Activated CD8-positive, alpha-beta memory T cell treated with anti-CD3 and anti-CD28 coated beads, Interleukin-2, amount 50 U/mL, for 48 hours (primary cell): ENCODE measurements at regions not wholly inside any gene's neighbourhood (a gene's known extent, or its start where the extent isn't known, plus 50 kb on each side); places are given as distances from the start of the nearest gene placed in this dataset.

Experiments
- DNase-seq: peaks from one replicate; pipeline ENCODE4 v3.0.0-alpha.2; 2020

- DNase-seq: no peak
Measured at GRCh38 chr13:48181482-48182145, 51.4 kb upstream of the ITM2B start.

- no peak for DNase-seq
Measured at GRCh38 chr13:48178126-48178525, 54.9 kb upstream of the ITM2B start.

DNA sequence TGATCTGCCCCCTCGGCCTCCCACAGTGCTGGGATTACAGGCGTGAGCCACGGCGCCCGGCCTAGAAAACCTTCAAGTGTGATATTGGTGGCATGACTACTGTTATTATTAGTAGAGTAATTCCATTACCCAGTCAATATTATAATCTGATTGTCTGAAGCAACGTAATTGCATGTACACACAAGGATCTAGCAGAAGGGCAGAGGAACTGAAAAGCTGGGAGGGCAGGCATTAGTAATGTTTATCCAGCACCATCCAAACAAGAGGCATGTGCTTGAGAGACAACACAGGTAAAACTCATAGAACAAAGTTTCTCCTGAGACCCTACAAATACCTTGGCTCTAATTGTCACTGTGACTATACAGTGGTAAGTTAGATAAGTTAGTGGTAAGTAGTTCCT, 56.2 kb upstream of the ITM2B start:
- no peak for DNase-seq

- no peak for DNase-seq
Measured at GRCh38 chr13:48175185-48175584, 57.8 kb upstream of the ITM2B start.

DNA sequence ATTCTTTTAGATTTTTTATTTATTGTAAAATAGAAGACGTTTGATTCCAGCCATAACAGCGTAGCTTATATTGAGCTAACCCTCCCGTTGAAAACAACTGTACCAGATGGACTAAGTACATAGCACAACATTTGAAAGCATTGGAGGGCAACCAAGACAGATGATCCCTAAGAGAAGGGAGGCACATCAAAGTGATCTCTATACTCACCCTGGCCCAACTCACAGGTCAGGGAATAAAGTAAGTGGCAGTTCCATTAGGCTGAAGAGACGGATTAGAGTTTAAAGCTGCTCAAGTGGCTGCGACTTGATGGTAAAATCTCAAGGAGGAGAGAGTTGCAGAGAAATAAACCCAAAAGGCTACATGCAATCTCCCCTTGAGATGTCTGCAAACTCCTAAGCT, 65.1 kb upstream of the ITM2B start:
- no peak for DNase-seq

DNA sequence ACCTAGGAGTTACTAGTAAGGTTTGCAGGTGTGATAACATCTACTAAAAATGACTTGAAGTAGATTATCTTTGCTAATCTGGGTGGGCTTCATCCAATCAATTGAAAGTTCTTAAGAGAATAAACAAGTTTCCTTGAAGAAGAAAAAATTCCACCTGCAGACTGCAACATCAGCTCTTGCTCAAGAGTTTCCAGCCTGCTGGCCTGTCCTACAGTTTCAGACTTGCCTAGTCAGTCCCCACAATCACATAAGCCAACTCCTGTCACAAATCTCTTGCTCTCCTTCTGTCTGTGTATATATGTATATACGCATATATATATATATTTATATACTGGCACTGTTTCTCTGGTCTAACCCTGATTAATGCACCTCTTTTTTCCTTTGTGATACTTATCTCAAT, 67.3 kb upstream of the ITM2B start:
- DNase-seq: no peak

GRCh38 chr13:48165063-48165462, 67.9 kb upstream of the ITM2B start:
- DNase-seq: no peak

- no peak for DNase-seq
Measured at GRCh38 chr13:48163061-48163460, 68.2 kb upstream of the MED4 start.

DNA sequence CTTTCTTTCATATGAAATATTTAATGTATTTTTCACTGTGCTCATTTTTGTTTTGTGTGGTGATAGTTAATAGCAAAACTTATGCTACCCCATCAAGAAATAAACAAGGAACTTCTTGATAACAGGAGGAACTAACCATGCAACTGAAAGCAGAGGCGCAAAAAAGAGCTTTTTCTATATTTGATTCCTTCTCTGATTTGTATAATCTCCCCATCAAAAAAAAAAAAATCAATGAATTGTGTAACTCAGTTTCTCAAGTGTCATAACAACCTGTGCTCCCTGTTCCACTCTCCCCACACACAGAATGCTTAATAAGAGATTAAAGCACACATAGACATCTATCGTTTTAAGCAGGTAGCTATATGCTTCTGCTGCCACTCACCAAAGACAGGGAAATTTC, 67.3 kb upstream of the MED4 start:
- DNase-seq: no peak

DNA sequence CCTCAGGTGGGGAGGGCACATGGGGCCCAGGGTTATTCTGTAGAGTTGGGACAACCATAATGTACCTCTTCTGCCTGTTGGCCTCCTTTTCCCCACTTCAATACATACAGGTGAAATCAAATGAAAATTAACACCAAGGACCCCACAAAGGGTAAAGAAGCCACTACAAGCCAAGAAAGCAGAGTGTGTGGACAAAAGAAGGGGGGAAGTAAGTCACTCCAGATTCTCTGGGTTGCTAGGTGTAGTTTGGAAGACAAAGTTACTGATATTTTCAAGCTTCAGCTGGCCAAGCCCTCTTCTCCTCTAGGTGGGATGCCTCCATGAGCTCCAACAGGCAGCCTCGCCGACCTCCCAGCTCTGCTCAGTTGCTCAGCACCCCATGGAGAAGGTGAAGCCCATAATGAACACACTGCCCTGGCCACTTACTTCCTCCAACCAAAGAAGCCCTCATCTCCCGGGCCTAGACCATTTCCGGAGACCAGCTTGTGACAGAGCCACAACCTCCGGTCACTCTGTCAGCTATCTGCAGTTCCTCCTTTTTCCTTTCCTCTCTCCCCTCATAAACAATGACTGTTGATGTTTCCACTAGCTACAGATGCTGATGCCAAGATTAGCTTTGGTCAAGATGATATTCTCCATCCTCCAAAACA, 66.8 kb upstream of the MED4 start:
- no peak for DNase-seq

DNA sequence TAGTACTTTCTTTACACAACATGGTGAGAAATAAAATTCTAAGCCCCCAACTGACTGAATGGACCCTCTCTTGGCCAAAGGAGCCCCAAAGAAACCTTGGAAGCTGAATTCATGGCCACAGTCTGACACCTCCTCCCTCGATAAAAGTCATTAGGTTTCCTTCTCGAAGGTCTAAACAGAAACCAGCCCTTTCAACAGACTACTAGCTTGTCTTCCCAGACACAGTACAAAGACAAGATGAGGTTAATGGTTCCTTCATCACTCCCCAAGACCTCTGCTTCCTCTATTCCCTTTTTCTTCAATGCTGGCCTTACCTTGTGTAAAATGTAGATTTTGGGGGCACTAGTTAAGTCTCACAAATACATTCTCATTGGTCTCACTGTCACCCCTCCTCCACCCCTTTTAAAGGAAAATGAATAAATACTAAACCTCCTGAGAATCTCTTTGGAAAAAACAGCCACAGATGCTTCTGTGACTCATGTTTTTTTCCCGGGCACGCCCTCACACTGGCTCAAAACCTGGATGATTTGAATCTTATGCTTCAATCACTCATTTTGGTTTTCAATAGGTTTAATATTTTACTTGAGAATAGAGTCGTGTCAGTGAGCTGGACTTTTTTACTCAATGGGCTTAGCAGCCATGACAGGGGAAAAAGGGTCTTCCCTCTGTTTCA, 65.8 kb upstream of the MED4 start:
- no peak for DNase-seq

DNA sequence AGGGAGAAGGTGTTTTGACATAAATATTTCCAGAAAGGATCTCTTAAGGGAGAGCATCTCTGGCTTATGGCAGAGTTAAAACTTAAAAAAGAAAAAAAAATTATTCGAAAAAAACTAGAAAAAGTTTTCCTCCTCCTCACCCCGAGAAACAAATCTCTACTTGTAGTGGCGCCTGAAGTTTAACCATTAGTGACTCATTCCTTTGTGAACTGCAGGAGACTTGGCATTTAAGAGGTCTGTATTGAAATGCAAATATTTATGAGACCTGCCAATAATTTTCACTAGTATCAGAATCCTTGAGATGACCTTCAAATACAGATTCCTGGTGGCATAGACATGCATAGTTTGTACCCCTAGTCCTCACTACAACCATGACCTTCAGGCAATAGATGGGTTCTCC, 64.9 kb upstream of the MED4 start:
- no peak for DNase-seq

DNA sequence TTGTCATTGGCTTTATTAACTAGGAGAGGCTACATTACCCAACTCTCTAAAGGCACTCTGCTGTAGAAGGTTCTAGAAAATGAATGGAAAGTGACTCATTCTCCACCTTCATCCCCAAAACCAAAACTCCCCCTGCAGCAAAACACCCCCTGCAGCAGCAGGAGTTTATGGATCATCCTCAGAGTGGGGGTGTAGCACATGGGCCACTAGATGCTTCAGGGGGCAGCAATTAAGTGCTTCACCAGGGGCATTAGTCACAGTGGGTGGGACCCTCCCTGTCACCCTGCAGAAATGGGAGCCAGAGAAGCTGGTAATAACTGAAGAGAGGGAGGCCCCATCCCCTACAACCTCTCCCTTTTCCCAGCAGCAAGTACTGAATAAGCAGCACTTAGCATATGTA, 64.5 kb upstream of the MED4 start:
- no peak for DNase-seq

DNA sequence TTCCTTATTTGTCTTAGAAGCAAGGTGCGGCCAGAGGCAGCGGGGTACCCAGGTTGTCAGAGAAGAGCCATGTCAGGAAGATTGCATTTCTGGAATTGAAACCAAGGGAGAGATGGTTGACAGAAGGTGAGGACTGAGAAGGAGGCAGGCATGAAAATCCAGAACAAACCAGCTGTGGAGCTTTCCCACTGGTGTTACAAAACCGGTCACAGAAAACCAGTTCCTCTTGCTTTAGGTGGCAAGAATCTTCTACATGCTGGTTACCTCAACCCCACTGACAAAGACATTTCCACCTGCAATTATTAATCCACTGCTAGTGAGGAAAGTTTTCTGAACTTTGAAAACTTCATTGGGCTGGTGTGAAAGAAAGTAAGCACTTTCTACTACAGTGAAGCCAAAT, 64.0 kb upstream of the MED4 start:
- DNase-seq: no peak

GRCh38 chr13:48158290-48158689, 63.4 kb upstream of the MED4 start:
- no peak for DNase-seq

DNA sequence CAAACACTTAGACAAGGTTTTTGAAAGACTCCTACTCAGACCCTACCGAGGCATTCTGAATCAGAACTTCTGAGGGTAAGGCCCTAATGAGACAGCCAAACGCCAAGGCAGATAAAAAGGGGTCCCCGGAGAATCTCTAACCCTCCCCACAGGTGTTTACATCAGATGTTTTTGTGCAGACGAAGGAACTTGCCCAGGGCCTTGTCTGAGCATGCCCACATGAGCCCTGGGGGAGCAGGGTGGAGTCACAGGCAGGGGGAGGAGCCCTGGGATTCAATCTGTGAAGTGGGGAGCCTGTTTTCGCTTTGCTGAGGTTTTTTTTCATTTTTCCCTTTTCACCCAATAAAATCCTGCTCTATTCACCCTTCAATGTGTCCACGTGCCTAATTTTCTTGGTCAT, 61.6 kb upstream of the MED4 start:
- DNase-seq: peak; percentile 74

DNA sequence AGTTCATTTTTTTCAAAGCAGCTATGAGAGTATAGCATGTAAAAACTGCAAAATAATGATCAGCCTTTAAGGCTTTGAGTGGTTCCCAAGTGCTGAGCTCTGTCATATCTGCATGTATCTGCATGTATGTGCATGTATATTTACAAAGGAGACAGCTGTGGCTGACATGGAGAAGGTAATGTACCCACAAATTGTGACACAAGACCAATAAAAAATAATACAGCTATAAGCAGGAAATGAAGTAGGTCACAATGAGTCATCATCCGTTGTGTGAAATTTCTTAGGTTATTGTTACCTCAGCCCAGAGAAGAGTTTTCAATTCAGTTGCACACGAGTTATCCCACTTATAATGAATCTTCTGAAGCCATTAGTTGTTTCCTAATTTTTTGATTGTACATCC, 60.9 kb upstream of the MED4 start:
- DNase-seq: no peak

DNA sequence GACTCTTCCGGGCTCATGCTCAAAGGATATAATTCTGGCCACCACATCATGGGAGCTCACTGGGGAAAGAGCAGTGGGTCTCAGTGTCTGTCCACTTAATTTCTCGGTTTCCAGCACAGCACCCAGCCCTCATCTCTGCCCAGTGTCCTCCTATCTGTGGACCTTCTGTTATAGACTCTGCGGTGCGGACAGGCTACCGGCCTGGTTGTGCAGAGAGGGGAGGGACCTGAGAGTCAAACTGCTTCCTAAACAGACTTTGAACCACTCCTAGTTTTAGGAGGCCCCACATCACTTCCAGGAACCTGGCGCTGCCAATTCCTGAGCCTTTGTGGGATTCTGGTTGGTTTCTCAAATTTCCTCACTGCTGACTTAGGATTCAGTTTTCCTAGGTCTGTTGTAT, 59.8 kb upstream of the MED4 start:
- no peak for DNase-seq

DNA sequence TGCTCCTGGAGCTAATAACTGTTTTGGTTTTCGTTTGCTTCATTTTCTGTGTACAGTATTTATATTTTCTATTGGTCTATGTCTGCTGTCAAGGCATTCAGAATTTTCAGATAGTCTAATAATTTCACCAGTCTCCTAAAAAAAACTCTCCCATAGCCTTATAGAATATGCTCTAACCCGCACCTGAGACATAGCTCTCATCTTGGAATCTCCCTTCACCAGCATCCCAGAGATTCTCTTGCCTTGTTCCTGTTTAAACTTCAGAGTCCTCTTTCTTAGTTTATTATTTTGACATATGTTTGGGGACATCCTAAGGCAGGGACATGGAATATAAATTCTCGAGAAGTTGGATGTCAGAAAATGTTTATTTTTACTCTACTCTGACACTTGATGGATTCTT, 58.3 kb upstream of the MED4 start:
- no peak for DNase-seq

DNA sequence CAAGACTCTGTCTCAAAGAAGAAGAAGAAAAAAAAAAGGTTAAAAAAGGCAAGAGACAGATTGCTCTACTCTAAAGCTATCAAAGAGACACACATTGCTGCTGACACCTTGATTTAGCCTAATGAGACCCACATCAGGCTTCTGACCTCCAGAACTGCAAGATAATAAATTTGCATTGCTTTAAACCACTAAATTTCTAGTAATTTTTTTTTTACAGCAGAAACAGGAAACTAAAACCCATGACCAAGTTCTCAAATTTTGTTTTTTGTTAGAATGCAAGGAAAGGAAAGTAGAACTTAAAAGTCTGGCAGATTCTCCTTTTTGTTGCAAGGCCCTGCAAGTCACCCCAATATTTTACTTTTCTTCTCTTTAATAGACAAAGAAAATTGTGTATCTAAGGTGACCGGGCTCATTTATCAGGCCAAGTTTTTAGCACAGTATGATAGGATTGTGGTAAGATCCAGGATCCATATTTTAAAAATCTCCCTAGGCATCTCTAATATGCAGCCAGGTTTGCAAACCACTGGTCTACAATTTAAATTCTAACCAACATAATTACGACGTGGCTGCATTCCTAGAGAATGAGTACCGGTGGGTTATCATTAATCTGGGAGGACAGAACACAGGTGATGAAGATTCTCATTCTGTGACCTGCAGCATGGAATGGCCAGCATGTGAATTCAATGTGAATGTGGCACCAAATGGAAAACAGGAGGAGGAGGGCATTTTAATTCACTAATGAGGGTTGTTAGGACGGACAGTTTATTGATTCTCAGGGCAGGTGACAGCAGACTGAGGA, 56.7 kb upstream of the MED4 start:
- DNase-seq: no peak

GRCh38 chr13:48148454-48148853, 53.5 kb upstream of the MED4 start:
- no peak for DNase-seq

DNA sequence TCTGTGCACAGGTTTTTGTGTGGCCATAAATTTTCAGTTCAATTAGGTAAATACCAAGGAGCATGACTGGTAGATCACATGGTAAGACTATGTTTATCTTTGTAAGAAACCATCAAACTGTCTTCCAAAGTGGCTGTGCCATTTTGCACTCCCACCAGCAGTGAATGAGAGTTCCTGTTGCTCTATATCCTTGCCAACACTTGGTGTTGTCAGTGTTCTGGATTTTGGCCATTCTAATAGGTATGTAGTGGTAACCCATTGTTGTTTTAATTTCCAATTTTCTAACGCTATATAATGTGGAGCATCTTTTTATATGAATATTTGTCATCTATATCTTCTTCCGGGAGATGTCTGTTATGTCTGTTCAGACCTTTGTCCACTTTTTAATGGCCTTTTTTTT, 51.7 kb upstream of the MED4 start:
- no peak for DNase-seq

DNA sequence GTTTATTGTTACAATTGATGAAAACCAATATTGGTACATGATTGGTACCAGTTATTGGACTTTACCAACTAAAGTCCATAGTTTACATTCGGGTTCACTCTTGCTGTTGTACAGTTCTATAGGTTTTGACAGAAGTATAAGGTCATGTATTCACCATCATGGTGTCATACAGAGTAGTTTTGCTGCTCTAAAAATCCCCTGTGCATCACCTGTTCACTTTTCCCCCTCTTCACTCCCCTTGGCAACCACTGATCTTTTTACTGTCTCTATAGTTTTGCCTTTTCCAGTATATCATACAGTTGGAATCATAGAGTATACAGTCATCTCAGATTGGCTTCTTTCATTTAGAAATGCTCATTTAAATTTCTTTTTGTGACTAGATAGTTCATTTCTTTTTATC, 51.2 kb upstream of the MED4 start:
- no peak for DNase-seq
